CD14-positive monocyte (primary cell): ENCODE measurements at regions not wholly inside any gene's neighbourhood (a gene's known extent, or its start where the extent isn't known, plus 50 kb on each side); places are given as distances from the start of the nearest gene placed in this dataset.

Source experiments
- DNase-seq, 3 donors: peaks; one replicate each; pipeline ENCODE4 v3.0.0-alpha.2; 2011 to 2022
- H2AFZ ChIP-seq: 2 replicates; pipeline ENCODE4 v1.6.0; 2012; ENCODE audit warnings: mild to moderate bottlenecking, low read depth, low read length, inconsistent platforms; ENCODE audit not compliant: insufficient read depth, poor library complexity, severe bottlenecking
- H3K27ac ChIP-seq, 2 donors: 1 replicate in 1 of 2; 2 replicates in 1 of 2; pipeline ENCODE4 v1.5.1; 2012 to 2013; ENCODE audit warnings: low read length in 2 of 2, control low read depth in 1 of 2, inconsistent platforms in 1 of 2, low read depth in 1 of 2, mild to moderate bottlenecking in 1 of 2
- H3K27me3 ChIP-seq, 2 donors: one replicate each; pipeline versions ENCODE4 v1.6.0 to v1.6.1; 2011 to 2013; ENCODE audit warnings: low read length in 2 of 2; ENCODE audit not compliant: control insufficient read depth in 2 of 2, insufficient read depth in 2 of 2
- H3K36me3 ChIP-seq, 2 donors: replicated peaks in 1 of 2; 1 replicate in 1 of 2; 2 replicates in 1 of 2; pipeline versions ENCODE4 v1.5.1 to v1.6.1; 2012 to 2013; ENCODE audit warnings: low read length in 2 of 2, control low read depth in 1 of 2, inconsistent platforms in 1 of 2, mild to moderate bottlenecking in 1 of 2; ENCODE audit not compliant: insufficient read depth in 2 of 2, control insufficient read depth in 1 of 2
- H3K4me1 ChIP-seq, 2 donors: 1 replicate in 1 of 2; 2 replicates in 1 of 2; pipeline versions ENCODE4 v1.5.1 to v1.6.1; 2012 to 2013; ENCODE audit warnings: low read length in 2 of 2, control low read depth in 1 of 2, inconsistent platforms in 1 of 2, mild to moderate bottlenecking in 1 of 2, moderate library complexity in 1 of 2; ENCODE audit not compliant: insufficient read depth in 2 of 2, control insufficient read depth in 1 of 2
- H3K4me2 ChIP-seq: replicated peaks from 2 replicates; pipeline ENCODE3; 2012; ENCODE audit warnings: low read length, moderate library complexity, mild to moderate bottlenecking; ENCODE audit not compliant: poor library complexity, severe bottlenecking; ENCODE audit errors: extremely low read depth
- H3K4me3 ChIP-seq, 3 experiments: fragments of 200-600 bp in 1 of 3; sonication (generic) in 1 of 3; replicated peaks in 1 of 3; 1 replicate in 2 of 3; 2 replicates in 1 of 3; pipeline ENCODE4 v1.5.1; 2011 to 2013; ENCODE audit warnings: low read length in 3 of 3, mild to moderate bottlenecking in 3 of 3, control low read depth in 2 of 3, low read depth in 2 of 3, inconsistent platforms in 1 of 3, moderate library complexity in 1 of 3
- H3K79me2 ChIP-seq: 2 replicates; pipeline ENCODE4 v1.6.0; 2012; ENCODE audit warnings: mild to moderate bottlenecking, control low read depth, inconsistent platforms, low read length, moderate library complexity; ENCODE audit not compliant: insufficient read depth
- H3K9ac ChIP-seq: 2 replicates; pipeline ENCODE4 v1.6.0; 2017; ENCODE audit warnings: low read length, mild to moderate bottlenecking; ENCODE audit not compliant: insufficient read depth, poor library complexity, severe bottlenecking
- H3K9me3 ChIP-seq, 2 donors: replicated peaks in 1 of 2; 1 replicate in 1 of 2; 2 replicates in 1 of 2; pipeline versions ENCODE4 v1.5.1 to v1.6.1; 2012 to 2013; ENCODE audit warnings: low read length in 2 of 2, control low read depth in 1 of 2; ENCODE audit not compliant: control insufficient read depth in 1 of 2, insufficient read depth in 1 of 2
- H4K20me1 ChIP-seq: 2 replicates; pipeline ENCODE4 v1.6.0; 2012; ENCODE audit warnings: mild to moderate bottlenecking, low read length, control low read depth, moderate library complexity; ENCODE audit not compliant: insufficient read depth
- H3K27ac Mint-ChIP-seq, 7 donors: one replicate each; pipeline ENCODE4 v1.8.0; 2020; ENCODE audit warnings: mild to moderate bottlenecking in 7 of 7, mixed read lengths in 7 of 7, moderate library complexity in 6 of 7, inconsistent platforms in 2 of 7
- H3K27me3 Mint-ChIP-seq, 3 donors: one replicate each; pipeline ENCODE4 v1.8.0; 2021 to 2022; ENCODE audit warnings: low read depth in 3 of 3, mild to moderate bottlenecking in 3 of 3, mixed read lengths in 3 of 3, moderate library complexity in 3 of 3, inconsistent platforms in 1 of 3
- H3K36me3 Mint-ChIP-seq, 2 donors: one replicate each; pipeline ENCODE4 v1.8.0; 2020; ENCODE audit warnings: mixed read lengths in 2 of 2, inconsistent platforms in 1 of 2, mild to moderate bottlenecking in 1 of 2
- H3K4me1 Mint-ChIP-seq: one replicate; pipeline ENCODE4 v1.8.0; 2020; ENCODE audit warnings: mild to moderate bottlenecking, mixed read lengths
- H3K4me3 Mint-ChIP-seq, 2 donors: one replicate each; pipeline ENCODE4 v1.8.0; 2020; ENCODE audit warnings: mild to moderate bottlenecking in 2 of 2, mixed read lengths in 2 of 2, moderate library complexity in 1 of 2
- H3K9me3 Mint-ChIP-seq, 7 donors: one replicate each; pipeline ENCODE4 v1.8.0; 2020 to 2022; ENCODE audit warnings: mixed read lengths in 7 of 7, mild to moderate bottlenecking in 6 of 7, moderate library complexity in 6 of 7, inconsistent platforms in 2 of 7
- CTCF ChIP-seq: fragments of 200-600 bp; IDR thresholded peaks from one replicate; pipeline ENCODE4 v1.8.0; 2022; ENCODE audit warnings: antibody characterized with exemption, mild to moderate bottlenecking
- WGBS: methylation state at CpG from one replicate; pipeline ENCODE4 v1.1.5; 2013; ENCODE audit warnings: missing lambda C conversion rate; ENCODE audit not compliant: insufficient coverage; 5-methylcytosine and 5-hydroxymethylcytosine counted together
- intact Hi-C, 2 donors: fragments of 100-400 bp; cut with micrococcal nuclease; formaldehyde crosslinking; loops; one replicate each; pipeline versions ENCODE4 v1.15.0 to v1.15.1; 2023

GRCh38 chr11:16536513-16536912 lies 180.2 kb upstream of the SOX6 start:
- Histone ChIP-seq H3K4me2 (no peak overlapping the region), H3K4me3 (no peak overlapping the region), H3K36me3 (no peaks in the 10 kb centered on the region), H4K20me1 (no peaks in the 10 kb centered on the region), H3K27me3 (no peaks in the 10 kb centered on the region), H3K27ac (no peak overlapping the region), H3K9me3 (peaks cover 0 to 13% of the 10 kb centered on the region in 2 donors), H3K9ac (no peak overlapping the region), H3K4me1 (no peaks in the 10 kb centered on the region), H3K79me2 (no peaks in the 10 kb centered on the region), H2AFZ (no peak overlapping the region)
- H3K4me1 Mint-ChIP-seq, result no peaks in the 10 kb centered on the region
- intact Hi-C loops, result no loop called here
- no peak overlapping the region for H3K27ac Mint-ChIP-seq
- no peak overlapping the region for H3K4me3 Mint-ChIP-seq
- WGBS, result 95% methylated on average over 8 of the region's 9 CpGs
- no peak for TF ChIP-seq CTCF
- H3K27me3 Mint-ChIP-seq, result no peaks in the 10 kb centered on the region
- no peaks in the 10 kb centered on the region for H3K36me3 Mint-ChIP-seq
- DNase-seq, result no peak
- peaks cover 6 to 15% (median 9%) of the 10 kb centered on the region in 7 donors for H3K9me3 Mint-ChIP-seq

GRCh38 chr11:16528639-16529038 lies 172.3 kb upstream of the SOX6 start:
- H3K27me3 Mint-ChIP-seq, result peaks cover 0 to 2% (median 0%) of the 10 kb centered on the region in 3 donors
- DNase-seq, result no peak
- H3K4me1 ChIP-seq, result no peaks in the 10 kb centered on the region
- H3K27me3 ChIP-seq, result no peaks in the 10 kb centered on the region
- TF ChIP-seq CTCF, result no peak
- no peak overlapping the region for H3K27ac Mint-ChIP-seq
- H3K36me3 ChIP-seq, result no peaks in the 10 kb centered on the region
- peaks cover 0 to 3% (median 0%) of the 10 kb centered on the region in 7 donors for H3K9me3 Mint-ChIP-seq
- no peak overlapping the region for H3K27ac ChIP-seq
- H3K4me3 Mint-ChIP-seq, result no peak overlapping the region
- intact Hi-C loops, result no loop called here
- H3K9ac ChIP-seq, result no peak overlapping the region
- WGBS, result no CpG with 5 or more reads among the region's 1 CpG
- no peaks in the 10 kb centered on the region for H3K9me3 ChIP-seq
- no peaks in the 10 kb centered on the region for H3K79me2 ChIP-seq
- H3K4me1 Mint-ChIP-seq, result no peaks in the 10 kb centered on the region
- no peak overlapping the region for H2AFZ ChIP-seq
- H3K4me3 ChIP-seq, result no peak overlapping the region
- no peaks in the 10 kb centered on the region for H4K20me1 ChIP-seq
- H3K36me3 Mint-ChIP-seq, result no peaks in the 10 kb centered on the region
- H3K4me2 ChIP-seq, result no peak overlapping the region
